HG02571 (cell line): ENCODE measurements at regions not wholly inside any gene's neighbourhood (a gene's known extent, or its start where the extent isn't known, plus 50 kb on each side); places are given as distances from the start of the nearest gene placed in this dataset.
"Not testable (repeated sequence)": the region's sequence is repeated elsewhere in the genome, so short reads cannot be mapped to it uniquely, and the experiment has no call there.

ENCODE experiments used
- ATAC-seq: cut with Tn5 transposase; IDR thresholded peaks from one replicate; pipeline ENCODE4 v1.9.1; 2021; ENCODE audit warnings: mild to moderate bottlenecking, moderate library complexity; ENCODE audit not compliant: unreplicated experiment

GRCh38 chr3:145450018-145450682, 710.8 kb downstream of the PLOD2 start:
- no peak for ATAC-seq

DNA sequence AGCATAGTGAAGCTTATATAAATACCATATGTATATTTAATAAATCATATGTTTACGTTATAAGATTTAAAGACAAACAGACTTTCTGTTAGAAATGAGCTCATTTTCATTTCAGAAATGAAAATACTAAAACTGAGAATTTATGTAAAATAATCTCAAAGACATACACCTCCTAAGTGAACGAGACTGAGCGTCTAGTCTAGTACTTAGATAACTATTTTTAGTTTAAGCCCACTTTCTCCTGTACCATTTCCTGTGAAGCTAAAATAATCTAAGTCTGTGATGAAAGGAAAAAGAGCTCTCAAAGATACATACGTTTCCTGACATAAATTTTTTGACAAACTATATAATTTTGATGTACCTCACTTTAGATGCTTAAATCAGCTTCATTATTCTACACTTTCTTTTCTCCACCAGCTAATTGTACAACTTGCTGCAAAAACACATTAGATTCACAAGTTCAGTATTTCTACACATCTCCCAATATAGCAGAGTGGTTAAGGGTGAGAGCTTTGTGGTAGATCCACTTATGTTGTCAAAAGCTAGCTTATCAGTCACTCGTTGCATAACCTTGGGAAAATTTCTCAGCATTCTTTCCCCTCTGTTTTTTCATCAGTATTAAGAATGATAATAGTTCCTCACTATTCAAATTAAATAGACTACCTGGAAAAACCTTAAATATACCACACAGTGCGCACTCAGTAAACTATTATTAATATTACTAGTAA, 703.0 kb downstream of the PLOD2 start:
- no peak for ATAC-seq

- not testable (repeated sequence) for ATAC-seq
These were observed 701.3 kb downstream of the PLOD2 start for GRCh38 chr3:145459681-145460080.

GRCh38 chr3:145471976-145472375, 689.0 kb downstream of the PLOD2 start:
- no peak for ATAC-seq

- ATAC-seq: not testable (repeated sequence)
These were observed 678.2 kb downstream of the PLOD2 start for GRCh38 chr3:145482735-145483134.

GRCh38 chr3:145483992-145484391, 677.0 kb downstream of the PLOD2 start:
- ATAC-seq: no peak

DNA sequence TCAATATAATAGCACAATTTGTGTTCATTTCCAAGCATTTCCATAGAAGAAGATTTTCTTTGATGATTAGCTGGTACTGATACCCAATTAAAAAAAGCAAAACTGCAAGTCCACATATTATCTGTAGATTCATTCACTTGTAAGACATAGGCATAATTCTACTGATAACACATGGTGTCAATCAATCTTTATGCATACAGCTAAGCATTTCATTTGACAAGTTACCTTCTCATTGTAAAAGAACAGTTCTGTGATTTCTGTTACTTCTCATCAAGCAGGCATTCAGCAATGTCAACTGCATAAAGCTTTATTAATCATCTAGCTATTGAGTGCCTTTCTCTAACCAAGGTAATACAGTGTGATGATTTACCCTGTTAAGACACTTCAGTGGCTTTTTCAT, 672.0 kb downstream of the PLOD2 start:
- ATAC-seq: no peak

DNA sequence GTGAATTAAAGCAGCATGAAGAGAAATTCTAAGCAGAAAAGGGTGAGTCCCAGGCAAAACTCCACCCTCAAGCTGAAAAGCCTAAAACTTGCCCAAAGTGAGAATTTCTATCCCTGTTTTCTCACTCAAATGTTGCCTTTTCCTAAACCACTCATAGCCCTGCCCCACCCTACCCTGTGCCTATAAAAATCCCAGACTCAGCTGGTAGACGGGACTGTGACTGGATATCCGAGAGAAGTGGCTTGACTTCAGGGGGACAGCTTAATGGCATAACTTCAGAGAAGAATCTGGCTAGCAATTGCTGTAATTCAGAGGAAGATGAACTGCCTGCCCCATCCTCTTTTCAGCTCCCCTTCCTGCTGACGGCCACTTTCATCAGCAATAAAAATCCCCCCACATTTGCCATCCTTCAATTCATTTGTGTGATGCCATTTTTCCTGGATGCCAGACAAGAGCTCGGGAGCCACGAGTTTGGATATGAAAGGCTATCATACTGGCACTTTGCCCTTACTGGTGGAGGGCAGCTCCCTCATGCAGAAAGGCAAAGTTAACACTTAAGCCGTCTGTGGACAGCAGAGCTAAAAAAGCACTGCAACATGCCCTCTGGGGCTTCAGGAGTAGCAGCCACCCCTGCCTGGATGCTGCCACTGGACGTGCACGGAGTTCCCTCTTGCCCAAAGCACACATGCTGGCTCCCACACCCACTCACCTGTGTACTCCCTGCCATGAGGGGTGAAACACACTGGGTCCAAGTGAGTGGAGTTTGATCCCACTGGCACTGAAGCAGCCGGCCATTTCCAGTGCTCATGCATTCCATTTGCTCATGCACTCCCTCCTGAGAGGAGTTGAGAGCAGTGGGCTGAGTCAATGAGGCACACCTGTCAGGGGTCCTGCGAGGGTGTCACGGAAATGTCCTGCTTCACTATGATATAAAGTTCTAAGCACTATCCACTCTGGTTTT, 670.6 kb downstream of the PLOD2 start:
- ATAC-seq: no peak

DNA sequence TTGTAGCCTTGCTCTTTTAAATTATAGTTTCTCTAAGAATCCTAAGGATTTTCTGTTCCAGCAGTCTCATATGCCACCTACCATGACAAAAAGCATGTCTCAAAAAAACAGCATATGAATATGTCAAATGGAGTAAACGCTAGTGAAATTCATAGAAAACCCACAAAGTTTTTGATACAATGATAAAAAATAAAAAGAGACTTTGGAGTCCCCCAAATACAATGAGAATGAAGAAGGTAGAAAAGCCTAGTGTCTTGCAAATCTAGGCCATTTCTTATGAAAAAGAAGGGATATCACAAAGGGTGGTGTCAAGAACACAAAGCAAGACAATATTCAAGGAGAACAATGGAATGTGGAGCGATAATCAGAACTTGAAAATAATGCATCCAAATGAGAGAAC, 668.5 kb downstream of the PLOD2 start:
- no peak for ATAC-seq

DNA sequence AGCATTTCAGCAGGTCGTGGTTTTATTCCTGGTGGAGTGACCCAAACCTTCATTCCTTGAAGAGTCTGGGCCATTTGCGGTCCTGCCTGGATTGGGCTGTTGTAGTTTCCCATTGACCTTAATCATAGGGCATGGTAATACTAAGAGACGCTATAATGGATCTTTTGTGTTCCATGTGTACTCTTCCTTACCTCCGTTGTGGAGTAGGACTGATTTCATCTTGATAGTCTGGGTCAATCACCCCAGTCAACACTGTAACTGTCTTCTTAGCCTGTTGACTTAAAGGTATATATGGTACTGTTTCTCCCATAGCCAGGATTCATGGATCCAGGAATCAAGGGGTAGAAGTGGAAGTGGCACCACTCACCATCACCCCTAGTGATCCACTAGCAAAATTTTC, 643.6 kb downstream of the PLOD2 start:
- not testable (repeated sequence) for ATAC-seq

DNA sequence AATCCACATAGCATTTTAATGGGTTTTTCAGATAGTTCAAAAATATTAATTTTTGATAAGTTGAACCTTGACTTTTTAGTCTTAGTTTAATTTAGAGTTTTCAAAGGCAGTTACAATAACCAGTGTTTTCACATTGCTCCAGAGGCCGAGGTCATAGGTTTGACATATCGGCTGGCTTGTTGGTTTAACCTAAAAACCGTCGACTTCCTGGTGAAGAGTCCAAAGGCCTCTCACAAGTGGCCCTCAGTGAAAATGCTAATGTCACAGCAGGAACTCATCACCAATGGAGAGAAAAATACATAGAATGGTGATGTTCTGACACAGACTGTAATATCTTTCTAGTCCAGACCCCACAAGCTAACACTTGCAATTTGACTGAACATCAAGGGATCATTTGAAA, 642.3 kb downstream of the PLOD2 start:
- no peak for ATAC-seq

- no peak for ATAC-seq
These were observed 641.5 kb downstream of the PLOD2 start for GRCh38 chr3:145519398-145520047.

- no peak for ATAC-seq
These were observed 638.8 kb downstream of the PLOD2 start for GRCh38 chr3:145522179-145522578.

DNA sequence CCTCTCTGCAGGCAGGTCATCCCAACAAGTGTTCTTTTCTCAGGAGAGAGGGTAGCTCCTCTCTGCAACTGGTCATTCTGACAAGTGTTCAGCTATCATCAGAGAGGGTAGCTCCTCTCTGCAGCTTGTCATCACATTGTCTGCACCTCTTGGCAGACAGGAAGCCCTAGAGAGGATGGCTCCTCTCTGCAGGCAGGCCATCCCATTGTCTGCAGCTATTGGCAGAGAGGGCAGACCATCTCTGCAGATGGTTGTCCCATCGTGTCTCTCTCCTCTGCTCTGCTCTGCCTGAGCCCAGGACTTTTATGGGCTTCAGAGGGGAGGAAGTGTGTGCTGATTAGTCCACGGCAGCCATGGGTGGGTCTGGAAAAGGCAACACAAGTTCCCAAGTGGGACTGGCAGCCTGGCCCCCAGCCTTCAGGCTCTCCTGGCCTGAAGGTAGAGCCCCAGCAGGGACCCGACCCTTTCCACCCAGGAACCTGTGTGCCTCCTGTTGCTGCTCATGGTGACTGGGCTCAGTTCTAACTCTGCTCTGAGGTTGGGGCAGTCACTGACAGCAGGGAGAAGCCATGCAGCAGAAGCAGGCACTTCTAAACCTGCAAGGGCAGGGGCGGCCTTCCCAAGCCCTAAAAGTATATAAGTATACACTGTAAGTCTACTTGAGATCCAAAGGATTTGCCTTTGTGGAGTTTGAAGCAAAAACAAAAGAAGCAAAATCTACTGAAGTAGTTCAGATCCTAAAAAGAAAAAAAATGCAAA, 637.9 kb downstream of the PLOD2 start:
- ATAC-seq: no peak

DNA sequence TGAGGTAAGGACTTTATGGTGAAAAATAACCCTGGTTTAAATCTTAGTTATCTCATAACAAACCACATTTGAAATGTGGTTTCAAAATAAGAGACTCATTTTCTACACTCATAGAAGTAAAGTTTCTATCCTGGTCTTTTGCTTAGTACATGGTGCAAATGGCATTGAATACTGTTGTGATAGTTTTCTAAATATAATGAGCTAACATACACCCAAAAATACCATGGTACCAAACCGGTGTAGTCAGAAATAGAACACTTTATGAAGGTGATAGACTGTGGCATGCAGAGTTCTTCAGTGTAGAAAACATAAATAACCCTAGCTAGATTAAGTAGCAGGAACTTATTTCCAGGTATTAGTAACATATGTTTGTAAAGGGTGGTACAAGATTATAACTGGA, 629.4 kb downstream of the PLOD2 start:
- no peak for ATAC-seq

- ATAC-seq: no peak
These were observed 627.3 kb downstream of the PLOD2 start for GRCh38 chr3:145533696-145534095.

DNA sequence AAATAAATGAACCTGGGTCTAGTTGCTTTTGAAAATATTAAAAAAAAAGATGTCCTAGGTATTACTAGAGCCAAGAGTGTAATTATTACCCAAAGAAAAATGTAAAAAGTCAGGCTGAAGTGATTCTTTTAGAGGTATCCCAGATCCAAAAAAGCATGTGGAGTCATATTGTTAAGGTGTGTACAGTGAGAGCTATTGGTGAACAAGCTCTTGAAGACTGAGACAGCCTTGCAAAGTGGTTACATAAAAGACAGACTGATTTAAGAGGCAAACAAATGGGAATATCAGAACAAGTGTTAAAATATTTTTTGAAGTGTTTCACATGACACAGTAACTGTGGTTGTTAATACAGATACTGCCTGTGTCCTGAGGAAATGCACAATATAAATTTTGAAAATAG, 624.5 kb downstream of the PLOD2 start:
- no peak for ATAC-seq

DNA sequence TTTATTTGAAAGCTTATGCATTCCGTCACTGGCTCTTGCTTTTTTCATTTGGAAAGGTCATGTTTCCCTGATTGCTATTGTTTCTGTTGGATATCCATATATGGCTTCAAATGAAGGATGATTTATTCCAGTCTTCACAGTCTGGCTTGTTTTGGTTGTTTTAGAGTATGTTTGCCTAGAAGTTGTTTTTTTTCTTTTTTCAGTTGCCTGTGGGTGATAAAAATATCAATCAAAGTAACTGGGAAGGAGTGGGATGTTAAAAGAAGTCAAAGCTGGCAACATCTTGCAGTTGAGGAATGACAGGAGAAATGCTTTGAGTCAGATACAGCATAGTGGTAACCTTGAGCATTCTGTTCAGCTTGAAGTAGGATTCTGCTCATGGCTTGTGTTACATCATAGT, 610.5 kb downstream of the PLOD2 start:
- no peak for ATAC-seq

DNA sequence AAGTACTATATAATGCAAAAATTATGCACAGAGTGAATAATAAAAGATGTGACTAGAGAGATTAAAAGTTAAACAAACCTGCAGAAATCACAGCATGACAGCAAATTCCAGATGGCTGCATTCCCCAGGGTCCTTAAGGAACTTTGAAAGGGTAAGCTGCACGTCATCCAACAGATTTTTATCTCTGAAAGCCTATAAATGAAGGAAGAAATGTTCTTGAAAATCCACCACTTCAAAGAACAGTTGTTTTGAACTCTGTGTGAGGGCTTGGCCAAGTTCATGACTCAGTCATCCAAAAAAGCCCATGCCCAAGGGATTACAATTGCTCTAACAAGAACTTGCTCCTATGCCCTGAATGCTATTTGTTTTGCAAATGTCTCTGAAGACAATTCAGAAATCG, 603.6 kb downstream of the PLOD2 start:
- ATAC-seq: no peak

DNA sequence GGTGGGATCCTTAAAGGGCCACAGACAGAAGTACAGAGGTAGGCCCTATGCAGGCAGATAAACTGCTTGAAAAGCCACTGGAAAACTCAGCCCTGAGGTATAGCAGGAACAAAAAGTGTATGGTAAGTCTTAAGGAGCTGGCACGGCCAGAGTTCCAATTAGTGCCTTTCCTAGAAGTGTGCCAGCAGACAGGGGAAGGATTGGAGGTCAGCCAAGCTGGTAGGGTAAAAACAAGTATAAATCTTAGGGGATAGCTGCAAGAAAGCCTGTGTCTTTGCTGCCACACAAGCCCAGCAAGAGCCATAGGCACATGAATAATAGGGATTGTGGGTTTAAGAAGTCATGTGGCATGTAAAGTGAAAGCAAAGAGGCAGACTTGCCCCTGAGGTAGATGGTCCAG, 582.5 kb downstream of the PLOD2 start:
- no peak for ATAC-seq
